Uterus (tissue), 2 donors: ENCODE measurements at regions not wholly inside any gene's neighbourhood (a gene's known extent, or its start where the extent isn't known, plus 50 kb on each side); places are given as distances from the start of the nearest gene placed in this dataset.

Source experiments
- POLR2A ChIP-seq, 2 donors: fragments of 450-650 bp; IDR thresholded peaks; one replicate each; pipeline ENCODE4 v1.6.1; 2016; ENCODE audit warnings: antibody characterized with exemption in 2 of 2, mild to moderate bottlenecking in 1 of 2, moderate library complexity in 1 of 2
- TF ChIP-seq, protein P1 (sequence below), 4 experiments: fragments of 200-600 bp in 2 of 4; fragments of 450-650 bp in 2 of 4; sonication (generic) in 2 of 4; IDR thresholded peaks; one replicate each; pipeline ENCODE4 v1.5.1; 2016 to 2019; ENCODE audit warnings: antibody characterized with exemption in 4 of 4, mild to moderate bottlenecking in 2 of 4, moderate library complexity in 1 of 4

DNA sequence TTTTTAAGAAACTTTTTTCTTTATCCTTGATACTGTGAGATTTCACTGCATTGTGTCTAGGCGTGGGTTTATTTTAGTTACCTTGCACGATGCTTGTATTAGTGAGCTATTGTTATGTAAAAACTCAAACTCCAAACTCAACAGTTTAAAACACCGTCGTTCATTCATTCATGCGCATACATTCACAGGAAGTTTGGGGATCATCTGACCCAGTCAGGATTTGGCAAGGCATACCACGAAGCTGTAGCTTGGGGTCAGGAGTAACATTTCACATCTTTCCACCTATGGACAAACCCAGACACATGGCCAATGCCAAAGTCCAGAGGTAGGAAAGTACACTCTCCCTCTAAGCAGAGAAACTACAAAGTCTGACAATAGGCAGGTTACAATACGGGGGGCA, 324.6 kb upstream of the CHRM3 start:
- TF ChIP-seq, protein P1, sequence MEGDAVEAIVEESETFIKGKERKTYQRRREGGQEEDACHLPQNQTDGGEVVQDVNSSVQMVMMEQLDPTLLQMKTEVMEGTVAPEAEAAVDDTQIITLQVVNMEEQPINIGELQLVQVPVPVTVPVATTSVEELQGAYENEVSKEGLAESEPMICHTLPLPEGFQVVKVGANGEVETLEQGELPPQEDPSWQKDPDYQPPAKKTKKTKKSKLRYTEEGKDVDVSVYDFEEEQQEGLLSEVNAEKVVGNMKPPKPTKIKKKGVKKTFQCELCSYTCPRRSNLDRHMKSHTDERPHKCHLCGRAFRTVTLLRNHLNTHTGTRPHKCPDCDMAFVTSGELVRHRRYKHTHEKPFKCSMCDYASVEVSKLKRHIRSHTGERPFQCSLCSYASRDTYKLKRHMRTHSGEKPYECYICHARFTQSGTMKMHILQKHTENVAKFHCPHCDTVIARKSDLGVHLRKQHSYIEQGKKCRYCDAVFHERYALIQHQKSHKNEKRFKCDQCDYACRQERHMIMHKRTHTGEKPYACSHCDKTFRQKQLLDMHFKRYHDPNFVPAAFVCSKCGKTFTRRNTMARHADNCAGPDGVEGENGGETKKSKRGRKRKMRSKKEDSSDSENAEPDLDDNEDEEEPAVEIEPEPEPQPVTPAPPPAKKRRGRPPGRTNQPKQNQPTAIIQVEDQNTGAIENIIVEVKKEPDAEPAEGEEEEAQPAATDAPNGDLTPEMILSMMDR (IDR thresholded peaks at IDR 0.05): no peak
- no peak for TF ChIP-seq POLR2A (IDR thresholded peaks at IDR 0.05)
